ENCODE measurements at regions not wholly inside any gene's neighbourhood (a gene's known extent, or its start where the extent isn't known, plus 50 kb on each side); places are given as distances from the start of the nearest gene placed in this dataset.

- Histone ChIP-seq H3K4me3 (ENCODE audit: low read depth, low read length) (no peak overlapping the region), H3K4me1 (ENCODE audit: control insufficient read depth, insufficient read depth, low read length) (no peaks in the 10 kb centered on the region), H3K27ac (ENCODE audit: extremely low read depth, low read depth, low read length) (no peak overlapping the region), H3K36me3 (ENCODE audit: control insufficient read depth in 2 of 2, insufficient read depth in 1 of 2, low read length in 2 of 2) (no peaks in the 10 kb centered on the region), H3K9me3 (ENCODE audit: control insufficient read depth, insufficient read depth, low read depth, low read length) (no peaks in the 10 kb centered on the region)
- TF ChIP-seq SALL2 (tag by site-specific recombination; IDR thresholded peaks at IDR 0.05; ENCODE audit: borderline replicate concordance) (no peak), SCRT1 (tag by site-specific recombination; IDR thresholded peaks at IDR 0.05; ENCODE audit: borderline replicate concordance) (no peak), ZNF76 (tag by site-specific recombination; IDR thresholded peaks at IDR 0.05; ENCODE audit: borderline replicate concordance, low read depth) (no peak), KLF16 (tag by site-specific recombination; IDR thresholded peaks at IDR 0.05) (no peak), ZNF513 (tag by site-specific recombination; IDR thresholded peaks at IDR 0.05) (no peak)
- POLR2A ChIA-PET, result no interaction called here
- CTCF ChIA-PET, result no interaction called here
These were observed 52.0 kb upstream of the CCDC63 start for GRCh38 chr12:110794623-110795280.

- Histone ChIP-seq H3K9me3 (ENCODE audit: control insufficient read depth, insufficient read depth, low read depth, low read length) (no peaks in the 10 kb centered on the region), H3K4me3 (ENCODE audit: low read depth, low read length) (no peak overlapping the region), H3K4me1 (ENCODE audit: control insufficient read depth, insufficient read depth, low read length) (no peaks in the 10 kb centered on the region), H3K36me3 (ENCODE audit: control insufficient read depth in 2 of 2, insufficient read depth in 1 of 2, low read length in 2 of 2) (no peaks in the 10 kb centered on the region), H3K27ac (ENCODE audit: extremely low read depth, low read depth, low read length) (no peak overlapping the region)
- ChIA-PET POLR2A (no interaction called here), CTCF (interaction anchor here (0.7 kb wide), 1 partner anchor 351 kb away, joined by 3 read pairs; no protein-coding TSS in a partner anchor)
- TF ChIP-seq SETDB1 (IDR thresholded peaks at IDR 0.05; ENCODE audit: insufficient read length, low read length) (no peak), ZNF10 (tag by site-specific recombination; IDR thresholded peaks at IDR 0.05) (peak; percentile 58; the same call in 1 of the 2 replicates), HOXD13 (CRISPR knock-in tag; IDR thresholded peaks at IDR 0.05; ENCODE audit: borderline replicate concordance) (no peak), REPIN1 (tag by site-specific recombination; IDR thresholded peaks at IDR 0.05; ENCODE audit: low read depth) (no peak), KLF1 (tag by site-specific recombination; IDR thresholded peaks at IDR 0.05) (no peak), BCL6B (tag by site-specific recombination; IDR thresholded peaks at IDR 0.05) (no peak)
These were observed 49.8 kb upstream of the CCDC63 start for GRCh38 chr12:110796952-110797351.

Measured in HEK293 (cell line).